ENCODE measurements at regions not wholly inside any gene's neighbourhood (a gene's known extent, or its start where the extent isn't known, plus 50 kb on each side); places are given as distances from the start of the nearest gene placed in this dataset.
"Not testable (repeated sequence)": the region's sequence is repeated elsewhere in the genome, so short reads cannot be mapped to it uniquely, and the experiment has no call there.

GRCh38 chr13:75953589-75953988 is 317.5 kb downstream of the LMO7 start:
- not testable (repeated sequence) for TF ChIP-seq CTCF (conservative IDR thresholded peaks at IDR 0.05); EZH2 (IDR thresholded peaks at IDR 0.05; ENCODE audit: low read depth)
